Hepatocyte (in vitro differentiated cells): ENCODE measurements at regions not wholly inside any gene's neighbourhood (a gene's known extent, or its start where the extent isn't known, plus 50 kb on each side); places are given as distances from the start of the nearest gene placed in this dataset.

ENCODE experiments used
- CTCF ChIP-seq: fragments of 200-600 bp; sonication (generic); IDR thresholded peaks from 2 replicates; pipeline ENCODE4 v1.5.1; 2016; ENCODE audit warnings: antibody characterized with exemption, mild to moderate bottlenecking; ENCODE audit not compliant: poor library complexity
- EZH2 ChIP-seq: fragments of 200-600 bp; sonication (generic); IDR thresholded peaks from 2 replicates; pipeline ENCODE4 v1.6.1; 2016; ENCODE audit warnings: antibody characterized with exemption, mild to moderate bottlenecking, borderline replicate concordance

- no peak for TF ChIP-seq CTCF
- no peak for TF ChIP-seq EZH2
Measured at GRCh38 chr7:89943525-89944050, 210.7 kb upstream of the STEAP1 start.
